Trophoblast cell (in vitro differentiated cells and primary cell): ENCODE measurements at regions not wholly inside any gene's neighbourhood (a gene's known extent, or its start where the extent isn't known, plus 50 kb on each side); places are given as distances from the start of the nearest gene placed in this dataset.
"Not testable (repeated sequence)": the region's sequence is repeated elsewhere in the genome, so short reads cannot be mapped to it uniquely, and the experiment has no call there.

Experiments used
- DNase-seq, 2 donors: peaks; one replicate each; pipeline ENCODE4 v3.0.0-alpha.2; 2016
- H2AFZ ChIP-seq: 2 replicates; pipeline ENCODE4 v1.6.1; 2013; ENCODE audit warnings: low read length, moderate library complexity, mild to moderate bottlenecking; ENCODE audit not compliant: insufficient read depth, poor library complexity
- H2AK5ac ChIP-seq: 2 replicates; pipeline ENCODE4 v1.6.1; 2013; ENCODE audit warnings: mild to moderate bottlenecking, low read length
- H2BK120ac ChIP-seq: 2 replicates; pipeline ENCODE4 v1.6.1; 2013; ENCODE audit warnings: low read length, mild to moderate bottlenecking, moderate library complexity; ENCODE audit not compliant: insufficient read depth, poor library complexity
- H2BK12ac ChIP-seq: 2 replicates; pipeline ENCODE4 v1.6.1; 2013; ENCODE audit warnings: mild to moderate bottlenecking, low read length, moderate library complexity
- H2BK5ac ChIP-seq: 2 replicates; pipeline ENCODE4 v1.6.1; 2013; ENCODE audit warnings: low read length, low read depth, moderate library complexity, mild to moderate bottlenecking; ENCODE audit not compliant: poor library complexity
- H3K14ac ChIP-seq: 2 replicates; pipeline ENCODE4 v1.6.1; 2013; ENCODE audit warnings: mild to moderate bottlenecking, low read length
- H3K18ac ChIP-seq: 2 replicates; pipeline ENCODE4 v1.6.1; 2013; ENCODE audit warnings: mild to moderate bottlenecking, low read length
- H3K23ac ChIP-seq: 2 replicates; pipeline ENCODE4 v1.6.1; 2013; ENCODE audit warnings: low read length
- H3K27ac ChIP-seq: 2 replicates; pipeline ENCODE4 v1.5.1; 2013; ENCODE audit warnings: low read depth, mild to moderate bottlenecking, inconsistent platforms, low read length, moderate library complexity
- H3K27me3 ChIP-seq: 2 replicates; pipeline ENCODE4 v1.6.1; 2013; ENCODE audit warnings: inconsistent platforms, mild to moderate bottlenecking, low read length, moderate library complexity; ENCODE audit not compliant: insufficient read depth
- H3K36me3 ChIP-seq, 2 experiments: 1 replicate in 1 of 2; 2 replicates in 1 of 2; pipeline ENCODE4 v1.6.1; 2013; ENCODE audit warnings: low read length in 2 of 2, mild to moderate bottlenecking in 2 of 2, moderate library complexity in 1 of 2; ENCODE audit not compliant: insufficient read depth in 2 of 2, control insufficient read depth in 1 of 2
- H3K4ac ChIP-seq: 2 replicates; pipeline ENCODE4 v1.6.1; 2013; ENCODE audit warnings: low read depth, mild to moderate bottlenecking, low read length, moderate library complexity
- H3K4me1 ChIP-seq, 2 experiments: 1 replicate in 1 of 2; 2 replicates in 1 of 2; pipeline ENCODE4 v1.6.1; 2013; ENCODE audit warnings: low read length in 2 of 2, mild to moderate bottlenecking in 2 of 2, moderate library complexity in 1 of 2; ENCODE audit not compliant: insufficient read depth in 2 of 2, control insufficient read depth in 1 of 2
- H3K4me2 ChIP-seq: 2 replicates; pipeline ENCODE4 v1.6.1; 2013; ENCODE audit warnings: inconsistent platforms, mild to moderate bottlenecking, low read length, moderate library complexity
- H3K4me3 ChIP-seq: 2 replicates; pipeline ENCODE4 v1.5.1; 2013; ENCODE audit warnings: mild to moderate bottlenecking, low read depth, low read length, inconsistent platforms
- H3K79me1 ChIP-seq: one replicate; pipeline ENCODE4 v1.6.1; 2013; ENCODE audit warnings: low read length
- H3K79me2 ChIP-seq: 2 replicates; pipeline ENCODE4 v1.6.1; 2013; ENCODE audit warnings: low read length, mild to moderate bottlenecking; ENCODE audit not compliant: control insufficient read depth, insufficient read depth, poor library complexity
- H3K9ac ChIP-seq: 2 replicates; pipeline ENCODE4 v1.6.1; 2013; ENCODE audit warnings: mild to moderate bottlenecking, low read length
- H3K9me3 ChIP-seq: 2 replicates; pipeline ENCODE4 v1.6.1; 2013; ENCODE audit warnings: low read depth, mild to moderate bottlenecking, control low read depth, inconsistent platforms, low read length; ENCODE audit not compliant: insufficient read depth
- H4K12ac ChIP-seq: 2 replicates; pipeline ENCODE4 v1.6.1; 2013; ENCODE audit warnings: low read depth, mild to moderate bottlenecking, low read length, moderate library complexity
- H4K8ac ChIP-seq: 2 replicates; pipeline ENCODE4 v1.6.1; 2013; ENCODE audit warnings: low read depth, mild to moderate bottlenecking, low read length, moderate library complexity
- H4K91ac ChIP-seq: one replicate; pipeline ENCODE4 v1.6.1; 2013; ENCODE audit warnings: low read depth, mild to moderate bottlenecking, low read length, moderate library complexity
- WGBS: extraction: QIAGEN DNeasy Blood & Tissue Kit; methylation state at CpG from one replicate; pipeline ENCODE4 v1.1.7; 2013; ENCODE audit warnings: missing lambda C conversion rate; ENCODE audit not compliant: insufficient read length, insufficient coverage; ENCODE audit errors: extremely low coverage; 5-methylcytosine and 5-hydroxymethylcytosine counted together

DNA sequence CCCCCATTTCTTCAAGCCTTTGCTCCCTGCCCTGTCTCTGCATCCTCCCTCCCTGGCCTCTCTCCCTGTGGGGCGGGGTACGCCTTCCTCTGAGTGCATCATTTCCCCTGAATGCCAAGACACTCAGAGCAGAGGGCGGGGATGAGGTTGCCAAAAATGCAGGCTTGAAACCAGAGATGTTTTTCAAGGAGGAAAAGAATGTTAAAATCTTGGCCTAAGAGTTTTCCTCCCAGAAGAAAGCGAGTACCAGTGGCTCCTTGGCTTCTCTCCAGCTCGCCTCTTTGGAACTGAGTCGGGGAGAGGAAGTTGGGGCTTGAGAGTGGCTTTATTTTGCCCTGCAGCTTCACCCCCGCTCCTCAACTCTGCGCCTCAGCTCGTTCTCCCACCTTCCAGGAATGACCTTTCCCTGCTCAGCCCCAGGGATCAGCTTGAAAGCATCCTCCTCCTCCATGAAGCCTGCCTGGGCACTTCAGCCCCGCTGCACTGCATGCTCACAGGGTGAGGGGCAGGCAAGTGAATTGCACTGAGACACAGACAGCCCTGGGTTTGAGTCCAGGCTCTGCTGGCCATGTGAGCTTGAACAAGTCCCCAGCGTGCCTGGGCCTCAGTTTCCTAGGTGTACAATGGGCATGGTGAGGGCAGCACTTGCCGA, 57.5 kb upstream of the SORCS2 start:
- Histone ChIP-seq H3K4me1 (no peaks in the 10 kb centered on the region), H3K14ac (no peak overlapping the region), H3K23ac (no peak overlapping the region), H3K4me3 (no peak overlapping the region), H2AK5ac (no peak overlapping the region), H4K12ac (no peak overlapping the region), H3K9me3 (peaks cover 20% of the 10 kb centered on the region), H3K9ac (no peak overlapping the region), H4K8ac (no peak overlapping the region), H2AFZ (no peak overlapping the region), H2BK120ac (no peak overlapping the region), H2BK12ac (no peak overlapping the region), H2BK5ac (no peak overlapping the region), H3K36me3 (no peaks in the 10 kb centered on the region), H3K79me2 (no peaks in the 10 kb centered on the region), H4K91ac (no peak overlapping the region), H3K79me1 (no peaks in the 10 kb centered on the region), H3K4me2 (no peak overlapping the region), H3K4ac (no peak overlapping the region), H3K27me3 (no peaks in the 10 kb centered on the region), H3K18ac (no peak overlapping the region), H3K27ac (no peak overlapping the region)
- DNase-seq = no peak
- WGBS = no CpG with 5 or more reads among the region's 12 CpGs

DNA sequence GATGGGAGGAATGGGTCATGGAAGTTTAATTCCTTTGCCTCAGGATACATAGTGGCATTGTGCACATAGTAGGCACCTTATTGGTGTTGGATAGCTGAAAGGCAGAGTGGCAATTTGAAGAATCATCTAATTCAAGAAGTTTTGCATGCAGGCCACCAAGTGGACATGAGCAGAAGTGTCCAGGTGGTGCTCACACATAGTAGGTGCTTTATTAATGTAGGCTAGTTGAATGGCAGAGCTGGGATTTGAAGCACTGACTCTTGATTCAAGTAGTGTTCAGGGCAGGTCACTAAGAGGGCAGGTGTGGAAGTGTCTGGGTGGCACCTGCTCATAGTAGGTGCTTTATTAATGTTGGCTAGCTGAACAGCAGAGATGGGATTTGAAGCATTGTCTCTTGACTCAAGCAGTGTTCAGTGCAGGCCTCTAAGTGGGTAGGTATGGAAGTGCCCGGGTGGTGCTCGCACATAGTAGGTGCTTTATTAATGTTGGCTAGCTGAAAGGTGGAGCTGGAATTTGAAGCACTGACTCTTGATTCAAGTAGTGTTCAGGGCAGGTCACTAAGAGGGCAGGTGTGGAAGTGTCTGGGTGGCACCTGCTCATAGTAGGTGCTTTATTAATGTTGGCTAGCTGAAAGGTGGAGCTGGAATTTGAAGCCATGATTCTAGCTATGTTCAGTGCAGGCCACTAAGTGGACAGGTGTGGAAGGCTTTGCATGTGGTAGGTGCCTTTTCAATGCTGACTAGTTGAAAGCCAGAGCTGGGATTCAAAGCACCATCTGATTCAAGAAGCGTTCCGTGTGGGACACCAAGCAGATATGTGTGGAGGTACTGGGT, 58.3 kb upstream of the SORCS2 start:
- H3K27me3 ChIP-seq, H3K27ac ChIP-seq, H2BK120ac ChIP-seq, H4K12ac ChIP-seq, H2AK5ac ChIP-seq, H3K4me3 ChIP-seq, H2AFZ ChIP-seq, H4K91ac ChIP-seq, H3K79me1 ChIP-seq, H3K79me2 ChIP-seq, H3K4ac ChIP-seq, DNase-seq, H3K4me1 ChIP-seq, H2BK12ac ChIP-seq, H3K23ac ChIP-seq, H3K14ac ChIP-seq, H3K36me3 ChIP-seq, H2BK5ac ChIP-seq, H3K9ac ChIP-seq, H4K8ac ChIP-seq, H3K4me2 ChIP-seq, H3K18ac ChIP-seq: not testable (repeated sequence)
- no CpG with 5 or more reads among the region's 4 CpGs for WGBS
- peaks cover 20% of the 10 kb centered on the region for H3K9me3 ChIP-seq

DNA sequence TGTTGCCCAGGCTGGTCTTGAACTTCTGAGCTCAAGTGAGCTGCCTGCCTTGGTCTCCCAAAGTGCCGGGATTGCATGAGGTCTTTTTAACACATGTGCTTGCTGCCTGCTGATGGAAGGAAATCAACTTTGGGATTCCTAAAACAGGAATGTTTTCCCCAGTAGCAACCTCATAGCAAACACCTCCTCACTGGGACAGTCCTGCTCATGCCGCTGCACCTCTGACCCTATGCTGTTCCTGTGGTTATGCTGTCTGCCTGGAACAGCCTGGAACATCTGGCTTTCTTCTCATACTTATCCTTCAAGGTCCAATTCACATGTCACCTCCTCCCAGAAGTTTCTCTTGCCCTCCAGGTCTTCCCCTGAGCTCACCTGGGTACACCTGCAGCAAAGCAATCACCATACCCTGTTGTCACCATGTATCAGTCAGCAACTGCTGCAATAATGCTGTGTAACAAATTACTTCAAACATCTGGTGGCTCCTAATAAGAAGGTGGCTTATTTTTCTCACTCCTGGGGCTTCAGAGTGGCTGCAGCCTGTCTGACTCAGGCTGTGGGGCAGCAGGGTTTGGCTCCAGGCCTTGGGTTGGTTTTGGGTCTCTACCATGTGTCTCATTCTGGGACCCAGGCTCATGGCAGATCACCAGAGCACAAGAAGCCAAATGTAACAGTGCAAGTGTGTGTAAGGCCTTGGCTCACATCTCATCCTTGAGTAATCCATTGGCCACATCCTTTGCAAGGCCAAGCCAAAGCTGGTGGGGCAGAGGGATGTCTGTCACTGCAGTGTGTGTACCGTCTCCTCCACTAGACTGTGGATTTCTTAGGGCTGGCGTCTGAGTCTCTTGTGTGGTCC, 59.4 kb upstream of the SORCS2 start:
- Histone ChIP-seq H2BK120ac (no peak overlapping the region), H3K23ac (no peak overlapping the region), H3K9ac (no peak overlapping the region), H2BK12ac (no peak overlapping the region), H3K27ac (no peak overlapping the region), H2BK5ac (no peak overlapping the region), H3K4me2 (no peak overlapping the region), H3K79me2 (no peaks in the 10 kb centered on the region), H3K14ac (no peak overlapping the region), H3K18ac (no peak overlapping the region), H4K8ac (no peak overlapping the region), H3K9me3 (peaks cover 17% of the 10 kb centered on the region), H4K12ac (no peak overlapping the region), H3K4me3 (no peak overlapping the region), H3K36me3 (no peaks in the 10 kb centered on the region), H2AK5ac (no peak overlapping the region), H3K4me1 (no peaks in the 10 kb centered on the region), H3K79me1 (no peaks in the 10 kb centered on the region), H3K4ac (no peak overlapping the region), H3K27me3 (no peaks in the 10 kb centered on the region), H2AFZ (no peak overlapping the region), H4K91ac (no peak overlapping the region)
- DNase-seq = no peak
- no CpG with 5 or more reads among the region's 4 CpGs for WGBS

DNA sequence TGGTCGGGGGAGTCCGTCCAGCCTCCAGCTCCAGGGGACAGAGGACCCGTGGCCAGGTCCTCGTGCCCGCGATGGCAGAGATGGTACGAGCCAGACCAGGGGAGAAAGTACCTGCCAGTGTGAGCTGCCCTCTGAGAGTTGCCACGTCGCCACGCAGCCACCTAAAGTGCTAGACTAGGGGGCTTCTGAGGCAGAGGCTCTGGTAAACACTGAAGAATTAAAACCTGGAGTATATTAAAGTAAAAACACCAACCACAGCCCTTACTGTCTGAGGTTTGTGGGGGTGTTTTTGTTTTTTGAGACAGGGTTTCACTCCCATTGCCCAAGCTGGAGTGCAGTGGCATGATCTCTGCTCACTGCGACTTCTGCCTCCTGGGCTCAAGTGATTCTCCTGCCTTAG, 60.1 kb upstream of the SORCS2 start:
- H3K79me1 ChIP-seq = no peaks in the 10 kb centered on the region
- WGBS = no CpG with 5 or more reads among the region's 11 CpGs
- no peak overlapping the region for H2BK120ac ChIP-seq
- H3K18ac ChIP-seq = no peak overlapping the region
- H3K4me3 ChIP-seq = no peak overlapping the region
- no peak overlapping the region for H3K9ac ChIP-seq
- DNase-seq = no peak
- no peak overlapping the region for H4K91ac ChIP-seq
- no peaks in the 10 kb centered on the region for H3K79me2 ChIP-seq
- no peak overlapping the region for H3K23ac ChIP-seq
- H2AFZ ChIP-seq = no peak overlapping the region
- H3K36me3 ChIP-seq = no peaks in the 10 kb centered on the region
- no peaks in the 10 kb centered on the region for H3K27me3 ChIP-seq
- no peak overlapping the region for H4K12ac ChIP-seq
- no peak overlapping the region for H3K4me2 ChIP-seq
- no peak overlapping the region for H4K8ac ChIP-seq
- no peak overlapping the region for H3K4ac ChIP-seq
- H3K4me1 ChIP-seq = no peaks in the 10 kb centered on the region
- H3K9me3 ChIP-seq = peaks cover 17% of the 10 kb centered on the region
- no peak overlapping the region for H3K14ac ChIP-seq
- no peak overlapping the region for H2BK5ac ChIP-seq
- no peak overlapping the region for H2AK5ac ChIP-seq
- no peak overlapping the region for H2BK12ac ChIP-seq
- no peak overlapping the region for H3K27ac ChIP-seq
